ENCODE measurements at regions not wholly inside any gene's neighbourhood (a gene's known extent, or its start where the extent isn't known, plus 50 kb on each side); places are given as distances from the start of the nearest gene placed in this dataset.

GRCh38 chr7:25392588-25393338 lies 164.5 kb upstream of the NPVF start:
- peak in 1 of 3 donors; percentile 28 for DNase-seq

DNA sequence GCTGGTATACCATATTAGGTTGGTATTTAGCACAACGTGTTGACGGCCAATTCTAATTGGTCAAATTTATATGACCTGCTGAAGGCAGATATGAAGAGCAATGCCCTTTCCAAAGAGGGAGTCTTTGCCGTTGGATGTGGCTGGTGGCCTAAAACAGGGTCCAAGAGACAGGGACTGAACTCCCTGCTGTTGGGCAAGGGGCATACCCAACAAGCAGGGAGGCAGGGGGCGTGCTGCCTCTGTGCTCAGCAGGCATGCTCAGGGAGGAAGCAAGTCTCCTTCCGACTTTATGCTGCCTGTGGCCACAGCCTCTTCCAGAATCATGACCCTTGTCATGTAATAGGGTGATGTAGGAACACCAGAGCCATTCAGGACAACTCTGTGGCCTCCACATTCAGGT lies 167.7 kb upstream of the NPVF start:
- no peak for DNase-seq

DNA sequence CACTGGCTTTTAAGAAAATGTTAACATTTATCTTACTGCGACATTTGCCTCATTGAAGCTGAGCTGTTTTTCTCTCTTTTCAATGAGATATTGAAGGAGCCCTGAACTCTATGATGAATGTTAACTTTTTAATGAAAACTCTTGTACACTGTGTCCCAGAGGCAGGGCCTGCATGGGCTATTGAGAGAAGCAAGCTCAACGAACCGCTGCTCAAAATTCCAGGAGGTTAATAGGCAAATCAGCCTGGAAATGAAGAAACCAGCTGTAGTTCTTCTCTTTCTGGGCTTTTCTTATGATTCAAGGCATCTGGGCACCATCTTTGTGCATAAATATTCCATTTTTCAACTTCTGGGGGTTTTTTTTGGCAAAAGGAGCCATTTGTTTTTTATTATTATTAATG lies 168.4 kb upstream of the NPVF start:
- DNase-seq = no peak

- DNase-seq = no peak
These were observed 170.1 kb upstream of the NPVF start for GRCh38 chr7:25398418-25398817.

GRCh38 chr7:25399000-25399750 lies 170.9 kb upstream of the NPVF start:
- DNase-seq = no peak

GRCh38 chr7:25402532-25402931 lies 174.2 kb upstream of the NPVF start:
- DNase-seq = no peak

GRCh38 chr7:25405736-25406135 lies 177.4 kb upstream of the NPVF start:
- peak in 1 of 3 donors; percentile 50 for DNase-seq

- DNase-seq = no peak
These were observed 178.8 kb upstream of the NPVF start for GRCh38 chr7:25407053-25407452.

- DNase-seq = no peak
These were observed 179.9 kb upstream of the NPVF start for GRCh38 chr7:25408012-25408687.

- DNase-seq = peak in 1 of 3 donors; percentile 60
These were observed 180.6 kb upstream of the NPVF start for GRCh38 chr7:25408876-25409275.

DNA sequence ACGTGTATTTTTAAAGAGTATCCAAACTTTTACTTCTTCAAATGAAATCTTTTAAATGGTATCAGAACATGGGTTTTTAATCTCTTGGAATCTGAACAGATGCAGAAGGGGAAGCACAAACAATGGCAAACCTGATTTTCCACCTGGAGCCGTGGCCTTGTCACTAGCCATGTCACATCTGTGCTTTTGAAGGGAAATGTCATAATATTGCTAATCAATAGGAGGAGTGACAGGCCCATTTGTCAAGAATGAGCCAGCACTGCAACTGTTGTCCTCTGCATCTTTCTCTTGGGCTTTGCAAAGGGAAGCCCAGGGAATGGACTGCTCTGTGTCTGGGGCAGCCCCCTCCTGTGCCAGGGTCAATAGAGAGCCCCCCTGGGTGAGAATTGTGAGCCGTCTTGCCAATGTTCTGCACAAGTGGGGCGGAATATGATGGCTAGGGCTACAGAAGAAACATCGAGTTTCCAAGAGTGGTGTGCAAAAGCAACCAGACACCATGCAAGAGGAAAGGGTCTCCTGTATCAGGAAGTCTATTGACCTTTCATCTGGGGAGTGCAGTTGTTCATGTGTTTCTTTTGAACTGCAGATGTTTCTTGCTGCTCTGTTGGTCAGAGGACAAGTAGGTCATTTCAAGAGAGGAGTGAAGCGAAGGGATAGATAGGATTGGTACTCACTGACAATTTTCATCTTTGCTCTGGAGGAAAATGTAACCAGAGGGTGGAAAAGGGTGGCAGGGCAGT lies 181.8 kb upstream of the NPVF start:
- no peak for DNase-seq

DNA sequence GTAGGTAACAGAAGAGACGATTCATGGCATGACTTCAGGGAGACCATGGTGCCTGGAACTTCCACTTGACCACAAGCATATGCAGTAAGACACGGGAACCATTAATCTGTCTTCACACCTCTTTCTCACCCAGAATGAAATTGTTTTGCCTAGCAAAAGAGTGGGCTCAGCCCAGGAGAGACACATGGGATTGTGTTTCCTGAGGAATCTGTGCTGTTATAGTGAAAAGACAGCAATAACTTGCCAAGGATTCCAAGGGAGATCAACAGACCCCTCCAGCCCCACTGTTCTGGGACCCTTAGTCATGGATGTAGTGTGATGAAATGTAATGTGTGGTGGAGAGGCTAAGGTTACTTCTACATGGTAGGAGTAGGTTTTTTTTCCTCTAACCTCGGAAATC lies 192.5 kb upstream of the NPVF start:
- no peak for DNase-seq

- no peak for DNase-seq
These were observed 195.8 kb upstream of the NPVF start for GRCh38 chr7:25424113-25424512.

DNA sequence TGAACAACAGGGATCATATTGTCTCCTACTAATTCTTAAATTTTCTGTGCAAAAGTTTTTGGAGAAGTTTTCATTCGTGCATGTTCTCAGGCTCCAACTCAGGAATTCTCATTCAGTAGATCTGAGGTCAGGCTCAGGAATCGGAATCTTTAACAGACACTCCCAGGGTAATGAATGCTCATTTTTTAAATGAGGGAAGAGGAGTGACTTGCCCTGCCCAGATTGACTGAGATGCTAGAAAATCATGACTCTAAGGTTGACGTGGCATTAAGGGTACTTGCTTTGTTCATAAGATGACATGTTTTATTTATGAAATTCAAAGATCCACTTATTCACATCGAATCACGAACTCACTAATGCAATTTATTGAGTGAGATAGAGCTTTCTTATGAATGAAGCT lies 196.6 kb upstream of the NPVF start:
- no peak for DNase-seq

GRCh38 chr7:25427721-25428120 lies 199.4 kb upstream of the NPVF start:
- no peak for DNase-seq

DNA sequence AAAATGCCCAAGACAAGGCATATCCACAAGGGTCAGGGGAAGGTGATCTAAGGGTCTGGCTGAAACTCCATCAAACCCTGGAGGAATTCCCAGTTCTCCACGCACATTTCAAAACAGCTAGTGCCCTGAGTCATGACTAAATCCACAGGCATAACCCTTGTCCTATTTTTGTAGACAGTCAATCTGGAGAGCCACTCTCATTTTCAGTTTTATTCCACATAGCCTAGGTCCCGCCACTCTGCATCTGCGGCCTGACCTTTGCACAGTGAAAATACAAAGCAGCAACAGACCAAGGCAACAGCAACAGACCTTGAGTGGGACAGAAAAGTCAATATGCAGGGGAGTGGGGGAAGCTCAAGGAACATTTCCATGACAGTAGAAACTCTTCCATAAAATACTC lies 201.4 kb upstream of the NPVF start:
- no peak for DNase-seq

DNA sequence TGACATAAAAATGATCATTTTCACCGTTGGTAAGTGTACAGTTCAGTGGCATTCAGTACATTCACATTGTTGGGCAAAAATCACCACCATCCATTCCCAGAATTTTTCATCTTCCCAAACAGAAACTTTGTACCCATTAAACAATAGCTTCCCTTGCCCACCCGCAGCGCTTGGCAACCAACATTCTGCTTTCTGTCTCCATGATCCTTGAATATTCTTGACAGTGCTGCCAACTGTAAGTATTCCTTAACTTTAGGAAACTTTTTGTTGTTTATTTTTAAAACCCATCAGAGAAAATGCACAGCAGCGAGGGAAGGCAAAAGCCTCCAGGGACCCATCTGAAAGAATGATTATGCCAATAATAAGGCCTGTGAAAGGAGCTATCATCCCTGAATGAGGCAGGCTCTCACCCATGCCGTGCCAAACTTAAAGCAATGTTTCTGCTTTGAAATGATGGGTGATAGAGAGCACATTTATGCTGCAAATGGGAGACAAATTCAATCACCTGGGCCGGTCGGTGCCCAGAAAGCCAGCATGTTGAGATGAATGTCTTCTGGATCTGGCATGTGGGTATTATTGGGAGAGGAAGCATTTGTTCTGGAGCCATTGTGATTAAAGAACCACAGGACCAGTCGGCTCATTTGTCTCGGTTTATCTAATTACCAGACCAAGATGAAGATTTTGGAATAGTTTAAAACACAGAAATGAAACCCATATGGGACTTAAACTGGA lies 202.1 kb upstream of the NPVF start:
- DNase-seq = no peak

DNA sequence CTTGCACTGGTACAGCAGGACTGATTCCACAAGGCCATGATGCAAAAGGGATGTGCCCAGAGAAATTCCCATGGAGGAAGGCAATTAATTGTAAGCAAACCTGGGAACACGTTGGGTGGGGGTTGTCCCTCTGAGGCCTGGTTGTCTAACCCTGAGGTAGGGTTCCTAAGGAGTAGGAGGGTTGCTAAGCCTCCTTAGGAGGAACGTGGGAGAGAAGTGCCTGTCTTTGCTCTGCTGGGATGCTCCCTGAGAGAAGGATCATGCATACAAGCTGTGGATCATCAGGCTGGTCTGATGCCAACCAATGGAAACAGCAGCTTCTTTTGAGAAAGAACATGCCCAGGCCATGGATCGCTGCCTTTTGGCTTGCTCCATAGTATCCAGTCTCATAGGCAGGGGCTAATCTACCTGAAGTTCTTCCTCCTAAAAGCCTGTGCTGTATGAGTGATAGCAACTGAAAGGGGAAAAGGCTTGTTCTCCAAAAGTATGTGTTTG lies 203.7 kb upstream of the NPVF start:
- no peak for DNase-seq

DNA sequence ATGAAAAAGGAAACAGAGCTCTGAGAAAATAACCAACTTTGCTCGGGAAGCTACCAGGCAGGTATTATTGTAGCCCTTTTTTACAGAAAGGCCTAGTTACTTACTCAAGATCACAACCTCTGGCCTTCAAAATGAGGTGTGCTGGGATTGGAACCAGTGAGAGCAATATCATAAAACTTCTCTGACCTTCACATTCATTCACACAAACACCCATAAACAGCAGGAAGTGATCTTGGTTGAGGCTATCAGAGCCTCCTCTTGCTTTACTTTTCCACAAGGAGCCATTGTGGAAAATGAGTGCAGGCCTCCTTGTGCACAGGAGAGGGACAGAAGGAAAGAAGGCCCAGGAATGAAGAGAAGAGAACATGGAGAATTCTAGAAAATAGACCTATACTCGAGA lies 204.5 kb upstream of the NPVF start:
- DNase-seq = no peak

GRCh38 chr7:25436413-25436812 lies 208.1 kb upstream of the NPVF start:
- no peak for DNase-seq

GRCh38 chr7:25437308-25437707 lies 209.0 kb upstream of the NPVF start:
- no peak for DNase-seq

Data from muscle of back (tissue), 3 donors.